GM18505 (cell line): ENCODE measurements at regions not wholly inside any gene's neighbourhood (a gene's known extent, or its start where the extent isn't known, plus 50 kb on each side); places are given as distances from the start of the nearest gene placed in this dataset.
"Not testable (repeated sequence)": the region's sequence is repeated elsewhere in the genome, so short reads cannot be mapped to it uniquely, and the experiment has no call there.

Experiments
- ATAC-seq: cut with Tn5 transposase; IDR thresholded peaks from one replicate; pipeline ENCODE4 v1.9.1; 2021; ENCODE audit not compliant: unreplicated experiment
- POLR2A ChIP-seq: IDR thresholded peaks from 4 replicates; pipeline ENCODE4 v1.6.1; 2011; ENCODE audit warnings: borderline replicate concordance; ENCODE audit not compliant: insufficient read depth, insufficient read length; ENCODE audit errors: extremely low read depth

- no peak for TF ChIP-seq POLR2A
- no peak for ATAC-seq
Observed at GRCh38 chr2:138369856-138370255, 131.7 kb upstream of the SPOPL start.

- no peak for ATAC-seq
- no peak for TF ChIP-seq POLR2A
Observed at GRCh38 chr2:138373993-138374408, 127.6 kb upstream of the SPOPL start.

- ATAC-seq = no peak
- TF ChIP-seq POLR2A = no peak
Observed at GRCh38 chr2:138381373-138381772, 120.2 kb upstream of the SPOPL start.

GRCh38 chr2:138382672-138383071 lies 118.9 kb upstream of the SPOPL start:
- no peak for ATAC-seq
- TF ChIP-seq POLR2A = no peak

- ATAC-seq = not testable (repeated sequence)
Observed at GRCh38 chr2:138386191-138386590, 115.4 kb upstream of the SPOPL start.

GRCh38 chr2:138389063-138389462 lies 112.5 kb upstream of the SPOPL start:
- no peak for ATAC-seq
- TF ChIP-seq POLR2A = no peak

- no peak for ATAC-seq
- TF ChIP-seq POLR2A = no peak
Observed at GRCh38 chr2:138390316-138390945, 111.1 kb upstream of the SPOPL start.

GRCh38 chr2:138391946-138392345 lies 109.6 kb upstream of the SPOPL start:
- TF ChIP-seq POLR2A = no peak
- ATAC-seq = no peak

GRCh38 chr2:138395565-138396306 lies 105.8 kb upstream of the SPOPL start:
- no peak for ATAC-seq

GRCh38 chr2:138396843-138397242 lies 104.7 kb upstream of the SPOPL start:
- no peak for TF ChIP-seq POLR2A
- ATAC-seq = no peak

More at GRCh38 chr2:138395565-138396306, 105.8 kb upstream of the SPOPL start:
- TF ChIP-seq POLR2A = no peak

GRCh38 chr2:138403431-138403927 lies 98.1 kb upstream of the SPOPL start:
- no peak for TF ChIP-seq POLR2A
- no peak for ATAC-seq

GRCh38 chr2:138414014-138414413 lies 87.6 kb upstream of the SPOPL start:
- no peak for ATAC-seq
- TF ChIP-seq POLR2A = no peak

GRCh38 chr2:138415985-138416384 lies 85.6 kb upstream of the SPOPL start:
- no peak for TF ChIP-seq POLR2A

GRCh38 chr2:138418453-138418852 lies 83.1 kb upstream of the SPOPL start:
- no peak for ATAC-seq
- no peak for TF ChIP-seq POLR2A

More at GRCh38 chr2:138415985-138416384, 85.6 kb upstream of the SPOPL start:
- ATAC-seq = no peak
